Rectal smooth muscle tissue (tissue), 1 donor: ENCODE measurements at regions not wholly inside any gene's neighbourhood (a gene's known extent, or its start where the extent isn't known, plus 50 kb on each side); places are given as distances from the start of the nearest gene placed in this dataset.

Source experiments
- H3K27ac ChIP-seq: one replicate; pipeline ENCODE4 v1.7.0; 2013; ENCODE audit warnings: low read depth, low read length, inconsistent platforms
- H3K27me3 ChIP-seq: one replicate; pipeline ENCODE4 v1.7.0; 2013; ENCODE audit warnings: low read length; ENCODE audit not compliant: control insufficient read depth, insufficient read depth
- H3K36me3 ChIP-seq: one replicate; pipeline ENCODE4 v1.7.0; 2013; ENCODE audit warnings: low read length; ENCODE audit not compliant: control insufficient read depth, insufficient read depth
- H3K4me1 ChIP-seq: one replicate; pipeline ENCODE4 v1.7.0; 2013; ENCODE audit warnings: low read length; ENCODE audit not compliant: control insufficient read depth, insufficient read depth
- H3K4me3 ChIP-seq: one replicate; pipeline ENCODE4 v1.7.0; 2013; ENCODE audit warnings: low read length
- H3K9ac ChIP-seq: one replicate; pipeline ENCODE4 v1.7.0; 2013; ENCODE audit warnings: low read length

DNA sequence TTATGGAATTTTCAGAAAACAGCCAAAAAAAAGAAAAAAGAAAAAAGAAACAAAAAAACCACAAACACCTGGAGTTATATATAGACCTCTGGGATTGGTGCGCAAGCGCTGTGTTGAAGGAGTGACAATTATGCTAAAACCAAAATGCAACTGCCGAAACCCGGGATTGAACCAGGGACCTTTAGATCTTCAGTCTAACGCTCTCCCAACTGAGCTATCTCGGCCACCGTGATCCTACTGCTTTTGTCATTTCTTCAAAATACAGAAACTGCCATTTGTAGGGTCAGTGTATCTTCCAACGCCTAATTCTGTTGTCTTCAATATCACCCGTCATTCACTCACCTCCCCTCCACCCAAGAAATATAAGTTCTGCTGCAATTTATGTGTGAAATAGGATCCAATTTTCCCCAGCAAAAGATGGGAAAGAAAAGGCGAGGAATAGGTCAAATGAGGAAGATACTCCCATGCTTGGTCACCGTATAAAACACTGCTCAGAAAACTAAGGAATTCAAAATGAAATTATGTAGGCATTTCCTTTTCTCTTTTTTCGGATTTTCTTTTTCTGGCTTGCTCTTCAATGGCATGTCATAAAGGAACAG is 116.0 kb downstream of the TRIM27 start:
- Histone ChIP-seq H3K27ac (no peak overlapping the region), H3K36me3 (no peaks in the 10 kb centered on the region), H3K27me3 (peaks cover 14% of the 10 kb centered on the region), H3K4me1 (no peaks in the 10 kb centered on the region), H3K9ac (no peak overlapping the region), H3K4me3 (no peak overlapping the region)

GRCh38 chr6:28808383-28808782 is 115.4 kb downstream of the TRIM27 start:
- Histone ChIP-seq H3K9ac (no peak overlapping the region), H3K27ac (no peak overlapping the region), H3K27me3 (peaks cover 14% of the 10 kb centered on the region), H3K4me1 (no peaks in the 10 kb centered on the region), H3K36me3 (no peaks in the 10 kb centered on the region), H3K4me3 (no peak overlapping the region)

DNA sequence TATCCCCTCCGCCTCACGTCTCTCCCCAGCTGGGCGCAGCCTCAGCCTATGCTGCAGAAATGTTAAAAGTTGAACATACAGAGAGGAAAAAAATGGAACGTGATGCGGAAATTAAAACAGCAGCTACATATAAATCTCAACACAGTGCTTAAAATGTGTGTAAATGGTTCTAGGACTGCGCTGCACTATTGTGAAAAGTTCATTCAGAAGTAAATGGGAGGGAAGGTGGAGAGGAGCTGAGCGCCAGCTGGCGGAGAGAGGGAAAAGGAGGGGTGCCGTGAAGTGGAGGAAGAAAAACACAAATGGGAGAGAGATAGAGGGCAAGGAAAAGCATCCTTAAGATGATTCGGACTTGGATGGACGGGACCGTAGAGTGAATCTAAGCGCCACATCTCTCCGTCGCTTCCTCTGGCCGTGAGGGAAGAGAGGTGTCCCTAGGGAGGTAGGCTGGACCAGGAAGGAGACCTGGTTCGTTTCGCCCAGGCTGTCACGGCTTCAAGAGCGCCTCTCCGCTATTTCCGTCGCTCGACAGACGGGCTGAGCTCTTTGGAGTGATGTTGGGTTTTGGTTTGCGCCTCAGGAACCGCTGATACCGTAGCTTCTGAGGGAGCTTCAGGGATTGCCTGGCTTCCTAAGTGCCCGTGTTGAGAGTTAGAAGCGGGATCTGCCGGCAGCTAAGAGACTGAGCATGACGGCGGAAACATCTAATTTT is 113.7 kb downstream of the TRIM27 start:
- H3K27ac ChIP-seq, result no peak overlapping the region
- no peaks in the 10 kb centered on the region for H3K36me3 ChIP-seq
- no peaks in the 10 kb centered on the region for H3K4me1 ChIP-seq
- no peak overlapping the region for H3K9ac ChIP-seq
- H3K27me3 ChIP-seq, result peaks cover 24% of the 10 kb centered on the region
- H3K4me3 ChIP-seq, result no peak overlapping the region

DNA sequence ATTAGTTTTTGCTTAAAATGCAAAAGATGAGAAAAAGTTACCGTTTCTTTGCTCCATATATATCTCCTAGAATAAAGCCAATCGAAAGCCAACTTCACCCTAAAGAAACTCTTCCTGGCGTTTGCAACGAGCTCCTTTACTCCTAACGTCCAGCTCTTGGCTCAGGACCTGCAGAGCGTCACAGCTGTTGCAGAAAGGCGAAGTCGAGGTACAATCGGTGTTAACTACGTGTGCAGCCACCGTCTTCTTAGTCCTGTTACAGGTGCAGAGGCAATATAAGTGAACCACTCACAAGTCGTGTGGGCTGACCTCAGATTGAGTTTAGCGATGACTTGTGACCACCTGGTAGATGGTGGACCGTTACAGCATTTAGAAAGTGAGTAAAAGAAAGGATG is 113.1 kb downstream of the TRIM27 start:
- H3K27me3 ChIP-seq, result peaks cover 27% of the 10 kb centered on the region
- H3K4me1 ChIP-seq, result no peaks in the 10 kb centered on the region
- no peak overlapping the region for H3K4me3 ChIP-seq
- no peak overlapping the region for H3K27ac ChIP-seq
- H3K36me3 ChIP-seq, result no peaks in the 10 kb centered on the region
- H3K9ac ChIP-seq, result no peak overlapping the region

DNA sequence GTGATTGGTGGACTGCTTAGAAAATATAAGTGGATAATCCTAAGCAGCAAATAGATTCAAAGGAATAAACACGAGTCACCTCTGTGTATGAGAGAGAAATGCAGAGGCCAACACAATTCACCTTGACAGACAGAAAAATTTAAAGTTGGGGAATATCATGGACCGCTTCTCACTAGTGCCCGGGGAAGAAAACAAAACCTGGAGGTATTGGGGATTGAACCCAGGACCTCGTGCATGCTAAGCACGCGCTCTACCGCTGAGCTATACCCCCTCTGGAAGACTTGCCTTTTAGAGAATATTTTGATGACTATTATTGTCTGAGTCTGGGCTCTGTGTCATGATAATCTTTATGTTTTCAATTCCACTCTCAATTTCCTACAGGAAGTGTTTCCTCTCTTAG is 111.9 kb downstream of the TRIM27 start:
- Histone ChIP-seq H3K4me1 (no peaks in the 10 kb centered on the region), H3K4me3 (no peak overlapping the region), H3K36me3 (no peaks in the 10 kb centered on the region), H3K27me3 (peaks cover 27% of the 10 kb centered on the region), H3K27ac (no peak overlapping the region), H3K9ac (no peak overlapping the region)

GRCh38 chr6:28812778-28813569 is 110.8 kb downstream of the TRIM27 start:
- Histone ChIP-seq H3K36me3 (no peaks in the 10 kb centered on the region), H3K4me1 (no peaks in the 10 kb centered on the region), H3K27ac (no peak overlapping the region), H3K27me3 (peaks cover 27% of the 10 kb centered on the region), H3K9ac (no peak overlapping the region), H3K4me3 (no peak overlapping the region)

DNA sequence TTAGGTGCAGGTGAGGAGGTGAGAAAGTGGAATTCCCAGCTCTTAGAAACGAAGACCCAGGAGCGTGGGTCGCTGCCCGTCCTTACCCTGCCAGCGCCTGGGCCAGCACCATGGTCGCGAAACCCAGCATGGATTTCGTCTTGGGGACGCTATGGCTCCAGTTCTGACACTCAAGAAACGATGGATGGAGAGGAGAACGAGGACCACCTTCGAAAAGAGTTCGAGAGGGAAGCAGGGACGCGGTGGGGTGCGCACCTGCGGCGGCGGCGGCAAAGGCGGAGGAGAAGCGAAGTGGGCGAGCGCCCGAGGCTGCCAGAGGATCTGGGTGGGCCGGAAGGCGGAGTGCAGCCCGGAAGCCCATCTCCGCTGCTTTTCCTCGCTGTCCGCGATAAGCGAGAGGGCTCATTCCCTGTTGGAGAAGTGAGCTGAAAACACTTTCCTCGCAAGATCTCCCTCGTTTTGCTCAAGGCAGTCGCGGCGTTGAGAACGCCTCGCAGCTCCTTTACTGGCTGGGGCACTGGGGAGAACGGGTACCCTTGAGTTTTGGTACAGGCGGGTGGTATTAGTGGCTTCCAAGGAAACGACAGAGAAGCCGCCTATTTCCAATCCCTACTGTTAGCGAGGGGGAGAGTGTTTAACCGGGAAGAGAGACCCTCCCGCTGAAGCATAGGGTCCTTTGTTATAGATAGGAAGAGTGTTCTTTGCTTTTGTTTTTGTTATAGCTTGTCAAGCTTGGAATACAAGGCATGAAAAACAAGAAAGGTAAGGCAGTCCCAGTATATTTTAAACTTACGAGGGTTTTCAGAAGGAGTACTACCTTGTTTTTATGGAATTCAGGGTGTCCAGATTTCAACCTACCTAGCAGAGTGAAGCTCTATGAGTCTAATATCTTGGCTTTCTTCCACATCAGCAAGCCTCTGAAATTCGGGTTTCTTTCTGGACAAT is 109.5 kb downstream of the TRIM27 start:
- H3K4me3 ChIP-seq, result no peak overlapping the region
- H3K9ac ChIP-seq, result no peak overlapping the region
- H3K4me1 ChIP-seq, result no peaks in the 10 kb centered on the region
- no peaks in the 10 kb centered on the region for H3K36me3 ChIP-seq
- H3K27ac ChIP-seq, result no peak overlapping the region
- peaks cover 27% of the 10 kb centered on the region for H3K27me3 ChIP-seq

DNA sequence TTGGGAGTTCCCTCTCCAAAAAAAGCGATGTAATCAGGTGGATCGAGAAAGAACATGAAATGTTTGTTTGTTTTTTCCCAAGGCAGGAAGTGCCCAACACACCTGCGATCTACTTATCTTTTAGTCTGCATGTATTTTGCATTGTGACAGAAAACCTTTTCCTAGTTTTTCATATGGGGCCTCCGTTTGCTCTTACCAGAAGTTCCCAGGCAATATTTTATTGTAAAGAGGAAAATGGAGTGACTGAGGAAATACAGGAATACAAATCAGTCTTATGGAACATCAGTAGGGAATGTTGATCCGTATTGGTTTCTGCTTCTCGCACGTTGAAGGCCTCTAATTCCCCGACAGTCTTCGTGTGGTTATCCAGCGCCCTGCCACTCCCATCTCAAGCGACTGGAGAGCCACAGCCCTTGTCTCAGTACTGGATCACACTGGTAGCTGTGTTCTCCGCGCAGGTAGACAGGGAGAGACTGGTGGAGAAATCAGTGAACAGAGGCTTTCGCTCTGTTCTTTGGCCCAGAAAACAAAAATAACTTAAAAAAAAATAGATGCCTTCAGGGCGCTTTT is 107.4 kb downstream of the TRIM27 start:
- peaks cover 13% of the 10 kb centered on the region for H3K27me3 ChIP-seq

GRCh38 chr6:28816909-28817807 is 106.6 kb downstream of the TRIM27 start:
- Histone ChIP-seq H3K27ac (no peak overlapping the region), H3K9ac (no peak overlapping the region), H3K36me3 (no peaks in the 10 kb centered on the region), H3K4me3 (no peak overlapping the region), H3K4me1 (no peaks in the 10 kb centered on the region), H3K27me3 (peaks cover 13% of the 10 kb centered on the region)

More for the DNA sequence above, 107.4 kb downstream of the TRIM27 start:
- Histone ChIP-seq H3K9ac (no peak overlapping the region), H3K36me3 (no peaks in the 10 kb centered on the region), H3K4me1 (no peaks in the 10 kb centered on the region), H3K4me3 (no peak overlapping the region), H3K27ac (no peak overlapping the region)

- H3K36me3 ChIP-seq, result no peaks in the 10 kb centered on the region
- H3K9ac ChIP-seq, result no peak overlapping the region
- no peaks in the 10 kb centered on the region for H3K4me1 ChIP-seq
- peaks cover 13% of the 10 kb centered on the region for H3K27me3 ChIP-seq
- no peak overlapping the region for H3K27ac ChIP-seq
- H3K4me3 ChIP-seq, result no peak overlapping the region
These were observed 106.0 kb downstream of the TRIM27 start for GRCh38 chr6:28817808-28818145.
